GM23338 (cell line): ENCODE measurements at regions not wholly inside any gene's neighbourhood (a gene's known extent, or its start where the extent isn't known, plus 50 kb on each side); places are given as distances from the start of the nearest gene placed in this dataset.
A peak's percentile ranks its signal among the peaks of the same experiment; 100 is the strongest.

Experiments used
- ATAC-seq: fragments of 200-7000 bp; cut with Tn5 transposase; 3 replicates; pipeline ENCODE4 v1.9.1; 2020
- DNase-seq: peaks from one replicate; pipeline ENCODE4 v3.0.0-alpha.2; 2015; ENCODE audit warnings: low spot score
- H2AFZ ChIP-seq: fragments of 200-600 bp; sonication (generic); 2 replicates; pipeline ENCODE4 v1.8.0; 2016; ENCODE audit warnings: antibody characterized with exemption, mild to moderate bottlenecking, moderate library complexity
- H3F3A ChIP-seq: fragments of 200-600 bp; sonication (generic); replicated peaks from 2 replicates; pipeline ENCODE4 v1.8.0; 2017; ENCODE audit warnings: antibody characterized with exemption, mixed run types, low read depth
- H3K27ac ChIP-seq: fragments of 200-600 bp; sonication (generic); 2 replicates; pipeline ENCODE4 v1.6.1; 2016; ENCODE audit warnings: low read depth
- H3K27me3 ChIP-seq: fragments of 200-600 bp; sonication (generic); 2 replicates; pipeline ENCODE4 v1.8.0; 2016; ENCODE audit warnings: mild to moderate bottlenecking, mixed run types, moderate library complexity; ENCODE audit not compliant: insufficient read depth
- H3K36me3 ChIP-seq: fragments of 200-600 bp; sonication (generic); 2 replicates; pipeline ENCODE4 v1.8.0; 2016; ENCODE audit warnings: mild to moderate bottlenecking; ENCODE audit not compliant: insufficient read depth
- H3K4me1 ChIP-seq: fragments of 200-600 bp; sonication (generic); 2 replicates; pipeline ENCODE4 v1.8.0; 2016; ENCODE audit warnings: mild to moderate bottlenecking, moderate library complexity; ENCODE audit not compliant: insufficient read depth
- H3K4me2 ChIP-seq: fragments of 200-600 bp; sonication (generic); 2 replicates; pipeline ENCODE4 v1.7.1; 2017; ENCODE audit warnings: mixed run types
- H3K4me3 ChIP-seq: fragments of 200-600 bp; sonication (generic); 2 replicates; pipeline ENCODE4 v1.6.1; 2016; ENCODE audit warnings: mixed run types
- H3K79me2 ChIP-seq: fragments of 200-600 bp; sonication (generic); replicated peaks from 2 replicates; pipeline ENCODE4 v1.8.0; 2017; ENCODE audit warnings: mild to moderate bottlenecking; ENCODE audit not compliant: insufficient read depth
- H3K9me2 ChIP-seq: fragments of 200-600 bp; sonication (generic); 2 replicates; pipeline ENCODE4 v1.8.0; 2017; ENCODE audit not compliant: insufficient read depth
- H4K20me1 ChIP-seq: fragments of 200-600 bp; sonication (generic); replicated peaks from 2 replicates; pipeline ENCODE4 v1.8.0; 2017; ENCODE audit warnings: mild to moderate bottlenecking; ENCODE audit not compliant: insufficient read depth
- H3K27ac Mint-ChIP-seq: 2 replicates; pipeline ENCODE4 v1.8.0; 2020; ENCODE audit warnings: inconsistent platforms, mild to moderate bottlenecking, moderate library complexity, mixed read lengths
- H3K27me3 Mint-ChIP-seq: 3 replicates; pipeline ENCODE4 v1.8.0; 2022; ENCODE audit warnings: low read depth, mild to moderate bottlenecking, moderate library complexity, mixed read lengths, inconsistent platforms; ENCODE audit not compliant: insufficient read depth, poor library complexity
- H3K36me3 Mint-ChIP-seq: 3 replicates; pipeline ENCODE4 v1.8.0; 2021; ENCODE audit warnings: low read depth, mild to moderate bottlenecking, inconsistent platforms, moderate library complexity, mixed read lengths
- H3K4me1 Mint-ChIP-seq: 3 replicates; pipeline ENCODE4 v1.8.0; 2020; ENCODE audit warnings: mild to moderate bottlenecking, inconsistent platforms, mixed read lengths
- H3K4me3 Mint-ChIP-seq: 3 replicates; pipeline ENCODE4 v1.8.0; 2021; ENCODE audit warnings: moderate library complexity, mild to moderate bottlenecking, inconsistent platforms, mixed read lengths
- H3K9me3 Mint-ChIP-seq: 3 replicates; pipeline ENCODE4 v1.8.0; 2020; ENCODE audit warnings: moderate library complexity, mild to moderate bottlenecking, inconsistent platforms, mixed read lengths
- CREB1 ChIP-seq: fragments of 250-450 bp; sonication (Bioruptor Pico); IDR thresholded peaks from 2 replicates; pipeline ENCODE4 v1.5.0; 2020; ENCODE audit warnings: low read depth, mild to moderate bottlenecking, moderate library complexity
- EZH2 ChIP-seq: fragments of 200-600 bp; sonication (generic); IDR thresholded peaks from one replicate; pipeline ENCODE4 v1.8.0; 2017; ENCODE audit warnings: antibody characterized with exemption, mild to moderate bottlenecking, low read depth; ENCODE audit not compliant: unreplicated experiment
- EZH2phosphoT487 ChIP-seq: fragments of 200-600 bp; sonication (generic); IDR thresholded peaks from one replicate; pipeline ENCODE4 v1.8.1; 2018; ENCODE audit warnings: antibody characterized with exemption; ENCODE audit not compliant: unreplicated experiment
- JUNB ChIP-seq: IDR thresholded peaks from one replicate; pipeline ENCODE4 v1.6.1; 2016; ENCODE audit warnings: antibody characterized with exemption; ENCODE audit not compliant: unreplicated experiment
- NANOG ChIP-seq: IDR thresholded peaks from 2 replicates; pipeline ENCODE4 v1.6.1; 2016; ENCODE audit warnings: antibody characterized with exemption, borderline replicate concordance
- POLR2AphosphoS5 ChIP-seq: IDR thresholded peaks from 2 replicates; pipeline ENCODE4 v1.6.1; 2016; ENCODE audit warnings: antibody characterized with exemption, low read depth
- STAT1 ChIP-seq: IDR thresholded peaks from one replicate; pipeline ENCODE4 v1.6.1; 2016; ENCODE audit warnings: antibody characterized with exemption; ENCODE audit not compliant: unreplicated experiment
- ZNF114 ChIP-seq: fragments of 250-450 bp; sonication (Bioruptor Pico); IDR thresholded peaks from 2 replicates; pipeline ENCODE4 v1.5.0; 2020; ENCODE audit warnings: mild to moderate bottlenecking, moderate library complexity
- ZNF331 ChIP-seq: fragments of 250-450 bp; sonication (Bioruptor Pico); IDR thresholded peaks from 2 replicates; pipeline ENCODE4 v1.5.0; 2020; ENCODE audit warnings: low read depth, mild to moderate bottlenecking, moderate library complexity
- TF ChIP-seq, protein P1 (sequence below), 2 experiments: fragments of 200-600 bp in 1 of 2; sonication (generic) in 1 of 2; conservative IDR thresholded peaks; 2 replicates each; pipeline versions ENCODE4 v1.5.1 to v1.6.1; 2016 to 2017; ENCODE audit warnings: antibody characterized with exemption in 2 of 2, low read depth in 2 of 2, mild to moderate bottlenecking in 2 of 2, moderate library complexity in 1 of 2
- TF ChIP-seq, protein P2 (sequence below): IDR thresholded peaks from one replicate; pipeline ENCODE4 v1.6.1; 2018; ENCODE audit warnings: antibody characterized with exemption; ENCODE audit not compliant: unreplicated experiment
- TF ChIP-seq, protein P3 (sequence below): fragments of 250-450 bp; sonication (Bioruptor Pico); IDR thresholded peaks from 2 replicates; pipeline ENCODE4 v1.5.0; 2020; ENCODE audit warnings: mild to moderate bottlenecking, moderate library complexity
- TF ChIP-seq, protein P4 (sequence below): IDR thresholded peaks from 2 replicates; pipeline ENCODE4 v1.6.1; 2016; ENCODE audit warnings: antibody characterized with exemption

DNA sequence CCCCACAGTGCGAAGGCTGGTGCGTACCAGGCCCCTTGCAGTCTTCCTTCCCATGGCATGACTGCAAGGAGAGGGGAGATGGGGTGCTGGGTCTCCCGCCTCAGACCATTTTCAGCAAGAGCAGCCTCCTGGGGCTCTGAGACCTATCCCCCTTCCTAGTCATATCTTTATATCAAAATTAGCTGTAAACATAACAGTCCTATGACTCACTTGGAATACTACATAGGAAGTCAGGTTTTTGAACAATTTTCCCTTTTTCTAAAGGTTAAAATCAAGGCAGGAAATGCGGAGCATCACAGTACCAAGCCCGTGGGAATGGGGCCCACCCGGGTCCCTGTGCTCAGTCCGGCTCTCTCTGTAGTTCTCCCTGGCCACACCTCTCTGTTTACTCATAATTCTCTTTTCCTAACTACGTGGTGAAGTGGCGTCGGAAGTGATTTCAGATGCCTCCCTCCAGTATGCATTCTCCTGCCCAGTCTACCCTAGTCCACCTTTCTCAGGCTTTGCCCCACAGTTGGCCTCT is 109.8 kb upstream of the TMEM170B start:
- H3K27ac ChIP-seq = no peak overlapping the region
- no peaks in the 10 kb centered on the region for H4K20me1 ChIP-seq
- TF ChIP-seq ZNF114 (no peak), STAT1 (no peak), EZH2 (no peak), ZNF331 (CRISPR knock-in tag) (no peak), JUNB (no peak), EZH2phosphoT487 (no peak), CREB1 (CRISPR knock-in tag) (no peak), NANOG (no peak), POLR2AphosphoS5 (no peak)
- TF ChIP-seq, protein P1, sequence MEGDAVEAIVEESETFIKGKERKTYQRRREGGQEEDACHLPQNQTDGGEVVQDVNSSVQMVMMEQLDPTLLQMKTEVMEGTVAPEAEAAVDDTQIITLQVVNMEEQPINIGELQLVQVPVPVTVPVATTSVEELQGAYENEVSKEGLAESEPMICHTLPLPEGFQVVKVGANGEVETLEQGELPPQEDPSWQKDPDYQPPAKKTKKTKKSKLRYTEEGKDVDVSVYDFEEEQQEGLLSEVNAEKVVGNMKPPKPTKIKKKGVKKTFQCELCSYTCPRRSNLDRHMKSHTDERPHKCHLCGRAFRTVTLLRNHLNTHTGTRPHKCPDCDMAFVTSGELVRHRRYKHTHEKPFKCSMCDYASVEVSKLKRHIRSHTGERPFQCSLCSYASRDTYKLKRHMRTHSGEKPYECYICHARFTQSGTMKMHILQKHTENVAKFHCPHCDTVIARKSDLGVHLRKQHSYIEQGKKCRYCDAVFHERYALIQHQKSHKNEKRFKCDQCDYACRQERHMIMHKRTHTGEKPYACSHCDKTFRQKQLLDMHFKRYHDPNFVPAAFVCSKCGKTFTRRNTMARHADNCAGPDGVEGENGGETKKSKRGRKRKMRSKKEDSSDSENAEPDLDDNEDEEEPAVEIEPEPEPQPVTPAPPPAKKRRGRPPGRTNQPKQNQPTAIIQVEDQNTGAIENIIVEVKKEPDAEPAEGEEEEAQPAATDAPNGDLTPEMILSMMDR (conservative IDR thresholded peaks at IDR 0.05; ENCODE audit: low read depth in 2 of 2) = no peak
- TF ChIP-seq, protein P2, sequence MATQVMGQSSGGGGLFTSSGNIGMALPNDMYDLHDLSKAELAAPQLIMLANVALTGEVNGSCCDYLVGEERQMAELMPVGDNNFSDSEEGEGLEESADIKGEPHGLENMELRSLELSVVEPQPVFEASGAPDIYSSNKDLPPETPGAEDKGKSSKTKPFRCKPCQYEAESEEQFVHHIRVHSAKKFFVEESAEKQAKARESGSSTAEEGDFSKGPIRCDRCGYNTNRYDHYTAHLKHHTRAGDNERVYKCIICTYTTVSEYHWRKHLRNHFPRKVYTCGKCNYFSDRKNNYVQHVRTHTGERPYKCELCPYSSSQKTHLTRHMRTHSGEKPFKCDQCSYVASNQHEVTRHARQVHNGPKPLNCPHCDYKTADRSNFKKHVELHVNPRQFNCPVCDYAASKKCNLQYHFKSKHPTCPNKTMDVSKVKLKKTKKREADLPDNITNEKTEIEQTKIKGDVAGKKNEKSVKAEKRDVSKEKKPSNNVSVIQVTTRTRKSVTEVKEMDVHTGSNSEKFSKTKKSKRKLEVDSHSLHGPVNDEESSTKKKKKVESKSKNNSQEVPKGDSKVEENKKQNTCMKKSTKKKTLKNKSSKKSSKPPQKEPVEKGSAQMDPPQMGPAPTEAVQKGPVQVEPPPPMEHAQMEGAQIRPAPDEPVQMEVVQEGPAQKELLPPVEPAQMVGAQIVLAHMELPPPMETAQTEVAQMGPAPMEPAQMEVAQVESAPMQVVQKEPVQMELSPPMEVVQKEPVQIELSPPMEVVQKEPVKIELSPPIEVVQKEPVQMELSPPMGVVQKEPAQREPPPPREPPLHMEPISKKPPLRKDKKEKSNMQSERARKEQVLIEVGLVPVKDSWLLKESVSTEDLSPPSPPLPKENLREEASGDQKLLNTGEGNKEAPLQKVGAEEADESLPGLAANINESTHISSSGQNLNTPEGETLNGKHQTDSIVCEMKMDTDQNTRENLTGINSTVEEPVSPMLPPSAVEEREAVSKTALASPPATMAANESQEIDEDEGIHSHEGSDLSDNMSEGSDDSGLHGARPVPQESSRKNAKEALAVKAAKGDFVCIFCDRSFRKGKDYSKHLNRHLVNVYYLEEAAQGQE = no peak
- TF ChIP-seq, protein P3, sequence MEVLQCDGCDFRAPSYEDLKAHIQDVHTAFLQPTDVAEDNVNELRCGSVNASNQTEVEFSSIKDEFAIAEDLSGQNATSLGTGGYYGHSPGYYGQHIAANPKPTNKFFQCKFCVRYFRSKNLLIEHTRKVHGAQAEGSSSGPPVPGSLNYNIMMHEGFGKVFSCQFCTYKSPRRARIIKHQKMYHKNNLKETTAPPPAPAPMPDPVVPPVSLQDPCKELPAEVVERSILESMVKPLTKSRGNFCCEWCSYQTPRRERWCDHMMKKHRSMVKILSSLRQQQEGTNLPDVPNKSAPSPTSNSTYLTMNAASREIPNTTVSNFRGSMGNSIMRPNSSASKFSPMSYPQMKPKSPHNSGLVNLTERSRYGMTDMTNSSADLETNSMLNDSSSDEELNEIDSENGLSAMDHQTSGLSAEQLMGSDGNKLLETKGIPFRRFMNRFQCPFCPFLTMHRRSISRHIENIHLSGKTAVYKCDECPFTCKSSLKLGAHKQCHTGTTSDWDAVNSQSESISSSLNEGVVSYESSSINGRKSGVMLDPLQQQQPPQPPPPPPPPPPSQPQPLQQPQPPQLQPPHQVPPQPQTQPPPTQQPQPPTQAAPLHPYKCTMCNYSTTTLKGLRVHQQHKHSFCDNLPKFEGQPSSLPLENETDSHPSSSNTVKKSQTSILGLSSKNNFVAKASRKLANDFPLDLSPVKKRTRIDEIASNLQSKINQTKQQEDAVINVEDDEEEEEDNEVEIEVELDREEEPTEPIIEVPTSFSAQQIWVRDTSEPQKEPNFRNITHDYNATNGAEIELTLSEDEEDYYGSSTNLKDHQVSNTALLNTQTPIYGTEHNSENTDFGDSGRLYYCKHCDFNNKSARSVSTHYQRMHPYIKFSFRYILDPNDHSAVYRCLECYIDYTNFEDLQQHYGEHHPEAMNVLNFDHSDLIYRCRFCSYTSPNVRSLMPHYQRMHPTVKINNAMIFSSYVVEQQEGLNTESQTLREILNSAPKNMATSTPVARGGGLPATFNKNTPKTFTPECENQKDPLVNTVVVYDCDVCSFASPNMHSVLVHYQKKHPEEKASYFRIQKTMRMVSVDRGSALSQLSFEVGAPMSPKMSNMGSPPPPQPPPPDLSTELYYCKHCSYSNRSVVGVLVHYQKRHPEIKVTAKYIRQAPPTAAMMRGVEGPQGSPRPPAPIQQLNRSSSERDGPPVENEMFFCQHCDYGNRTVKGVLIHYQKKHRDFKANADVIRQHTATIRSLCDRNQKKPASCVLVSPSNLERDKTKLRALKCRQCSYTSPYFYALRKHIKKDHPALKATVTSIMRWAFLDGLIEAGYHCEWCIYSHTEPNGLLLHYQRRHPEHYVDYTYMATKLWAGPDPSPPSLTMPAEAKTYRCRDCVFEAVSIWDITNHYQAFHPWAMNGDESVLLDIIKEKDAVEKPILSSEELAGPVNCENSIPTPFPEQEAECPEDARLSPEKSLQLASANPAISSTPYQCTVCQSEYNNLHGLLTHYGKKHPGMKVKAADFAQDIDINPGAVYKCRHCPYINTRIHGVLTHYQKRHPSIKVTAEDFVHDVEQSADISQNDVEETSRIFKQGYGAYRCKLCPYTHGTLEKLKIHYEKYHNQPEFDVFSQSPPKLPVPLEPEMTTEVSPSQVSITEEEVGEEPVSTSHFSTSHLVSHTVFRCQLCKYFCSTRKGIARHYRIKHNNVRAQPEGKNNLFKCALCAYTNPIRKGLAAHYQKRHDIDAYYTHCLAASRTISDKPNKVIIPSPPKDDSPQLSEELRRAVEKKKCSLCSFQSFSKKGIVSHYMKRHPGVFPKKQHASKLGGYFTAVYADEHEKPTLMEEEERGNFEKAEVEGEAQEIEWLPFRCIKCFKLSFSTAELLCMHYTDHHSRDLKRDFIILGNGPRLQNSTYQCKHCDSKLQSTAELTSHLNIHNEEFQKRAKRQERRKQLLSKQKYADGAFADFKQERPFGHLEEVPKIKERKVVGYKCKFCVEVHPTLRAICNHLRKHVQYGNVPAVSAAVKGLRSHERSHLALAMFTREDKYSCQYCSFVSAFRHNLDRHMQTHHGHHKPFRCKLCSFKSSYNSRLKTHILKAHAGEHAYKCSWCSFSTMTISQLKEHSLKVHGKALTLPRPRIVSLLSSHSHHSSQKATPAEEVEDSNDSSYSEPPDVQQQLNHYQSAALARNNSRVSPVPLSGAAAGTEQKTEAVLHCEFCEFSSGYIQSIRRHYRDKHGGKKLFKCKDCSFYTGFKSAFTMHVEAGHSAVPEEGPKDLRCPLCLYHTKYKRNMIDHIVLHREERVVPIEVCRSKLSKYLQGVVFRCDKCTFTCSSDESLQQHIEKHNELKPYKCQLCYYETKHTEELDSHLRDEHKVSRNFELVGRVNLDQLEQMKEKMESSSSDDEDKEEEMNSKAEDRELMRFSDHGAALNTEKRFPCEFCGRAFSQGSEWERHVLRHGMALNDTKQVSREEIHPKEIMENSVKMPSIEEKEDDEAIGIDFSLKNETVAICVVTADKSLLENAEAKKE (CRISPR knock-in tag) = no peak
- TF ChIP-seq, protein P4, sequence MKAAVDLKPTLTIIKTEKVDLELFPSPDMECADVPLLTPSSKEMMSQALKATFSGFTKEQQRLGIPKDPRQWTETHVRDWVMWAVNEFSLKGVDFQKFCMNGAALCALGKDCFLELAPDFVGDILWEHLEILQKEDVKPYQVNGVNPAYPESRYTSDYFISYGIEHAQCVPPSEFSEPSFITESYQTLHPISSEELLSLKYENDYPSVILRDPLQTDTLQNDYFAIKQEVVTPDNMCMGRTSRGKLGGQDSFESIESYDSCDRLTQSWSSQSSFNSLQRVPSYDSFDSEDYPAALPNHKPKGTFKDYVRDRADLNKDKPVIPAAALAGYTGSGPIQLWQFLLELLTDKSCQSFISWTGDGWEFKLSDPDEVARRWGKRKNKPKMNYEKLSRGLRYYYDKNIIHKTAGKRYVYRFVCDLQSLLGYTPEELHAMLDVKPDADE = no peak
- H2AFZ ChIP-seq = peak overlapping the region; percentile 90
- Mint-ChIP-seq H3K27ac (no peak overlapping the region), H3K4me3 (no peak overlapping the region), H3K9me3 (no peaks in the 10 kb centered on the region), H3K27me3 (peaks cover 9% of the 10 kb centered on the region), H3K4me1 (peaks cover 43% of the 10 kb centered on the region), H3K36me3 (no peaks in the 10 kb centered on the region)
- no peaks in the 10 kb centered on the region for H3K79me2 ChIP-seq
- DNase-seq (no peak), ATAC-seq (no peak)
- no peak overlapping the region for H3K4me2 ChIP-seq
- no peaks in the 10 kb centered on the region for H3K36me3 ChIP-seq
- no peaks in the 10 kb centered on the region for H3F3A ChIP-seq
- no peaks in the 10 kb centered on the region; the same call in 1 of the 2 replicates for H3K9me2 ChIP-seq
- H3K4me3 ChIP-seq = no peak overlapping the region
- H3K27me3 ChIP-seq = no peaks in the 10 kb centered on the region
- peaks cover 23% of the 10 kb centered on the region for H3K4me1 ChIP-seq
